ENCODE measurements at regions not wholly inside any gene's neighbourhood (a gene's known extent, or its start where the extent isn't known, plus 50 kb on each side); places are given as distances from the start of the nearest gene placed in this dataset.
"Not testable (repeated sequence)": the region's sequence is repeated elsewhere in the genome, so short reads cannot be mapped to it uniquely, and the experiment has no call there.

GRCh38 chr17:6373599-6373998 lies 61.3 kb downstream of the AIPL1 start:
- peak overlapping the region in 1 of 2 donors; percentile 71 for H3K4me3 Mint-ChIP-seq

DNA sequence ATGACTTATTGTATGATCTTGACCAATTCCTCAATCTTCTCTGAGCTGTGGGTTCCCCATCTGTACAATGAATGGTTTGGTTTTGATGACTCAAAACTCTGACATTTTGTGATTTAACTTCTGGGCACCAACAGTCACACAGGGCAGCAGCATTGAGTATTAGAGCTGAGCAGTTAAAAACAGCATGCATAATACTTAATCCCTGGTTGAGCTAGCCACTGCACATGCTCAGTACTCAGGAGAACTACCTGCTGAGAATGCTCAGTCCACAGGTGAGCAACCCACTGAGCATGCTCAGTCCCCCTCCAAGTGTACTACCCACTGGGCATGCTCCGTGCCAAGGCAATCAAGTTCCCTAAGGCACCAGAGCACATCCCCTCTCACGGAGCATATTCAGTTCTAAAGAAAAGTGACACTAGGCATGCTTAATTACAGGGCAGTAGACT lies 68.7 kb downstream of the AIPL1 start:
- Mint-ChIP-seq H3K27me3 (peaks cover 82% of the 10 kb centered on the region), H3K9me3 (no peaks in the 10 kb centered on the region), H3K4me3 (no peak overlapping the region), H3K4me1 (peaks cover 18% of the 10 kb centered on the region), H3K27ac (no peak overlapping the region)
- DNase-seq (no peak), ATAC-seq (peak; percentile 48)

More at GRCh38 chr17:6373599-6373998, 61.3 kb downstream of the AIPL1 start:
- not testable (repeated sequence) for ATAC-seq, H3K27ac Mint-ChIP-seq, DNase-seq
- peaks cover 8 to 15% of the 10 kb centered on the region in 2 donors for H3K9me3 Mint-ChIP-seq
- H3K27me3 Mint-ChIP-seq = peaks cover 49% of the 10 kb centered on the region
- H3K4me1 Mint-ChIP-seq = peaks cover 29% of the 10 kb centered on the region

DNA sequence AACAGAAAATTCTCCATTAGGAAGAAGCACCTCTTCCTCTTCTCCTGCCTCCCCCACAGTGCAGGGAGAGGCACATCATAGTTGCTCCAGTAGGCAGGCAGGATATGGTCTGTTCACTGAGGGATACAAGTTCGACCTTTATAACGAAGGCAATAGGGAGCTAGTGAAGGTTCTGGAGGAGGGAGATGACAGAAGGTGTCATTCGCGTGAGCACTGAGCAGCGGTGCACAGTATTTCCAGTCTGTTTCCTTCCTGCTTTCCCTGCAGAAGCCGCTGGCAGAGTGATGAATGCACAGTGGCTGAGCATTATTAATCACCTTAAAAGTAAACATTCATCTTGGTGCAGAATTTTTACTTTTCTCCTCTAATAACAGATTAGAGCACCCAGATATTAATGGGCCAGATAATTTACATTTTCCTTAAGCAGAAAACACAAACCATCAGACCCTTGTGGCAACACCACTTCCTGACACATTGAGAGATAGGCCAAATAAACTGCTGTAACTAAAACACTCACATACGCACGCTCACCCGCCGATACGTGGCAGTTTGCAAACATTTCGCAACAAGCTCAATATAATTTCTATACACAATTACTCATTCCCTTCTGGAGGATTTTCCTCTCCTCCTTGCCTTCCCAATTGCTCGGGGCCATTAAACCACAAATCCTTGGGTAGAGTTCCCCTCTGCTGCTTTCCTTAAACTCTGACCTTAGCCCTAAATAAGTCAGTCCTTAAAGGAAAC lies 69.5 kb downstream of the AIPL1 start:
- H3K27ac Mint-ChIP-seq = peak overlapping the region in 1 of 2 donors; percentile 65
- H3K4me1 Mint-ChIP-seq = peaks cover 18% of the 10 kb centered on the region
- DNase-seq (no peak), ATAC-seq (no peak)
- H3K4me3 Mint-ChIP-seq = no peak overlapping the region
- no peaks in the 10 kb centered on the region for H3K9me3 Mint-ChIP-seq
- H3K27me3 Mint-ChIP-seq = peaks cover 81% of the 10 kb centered on the region

DNA sequence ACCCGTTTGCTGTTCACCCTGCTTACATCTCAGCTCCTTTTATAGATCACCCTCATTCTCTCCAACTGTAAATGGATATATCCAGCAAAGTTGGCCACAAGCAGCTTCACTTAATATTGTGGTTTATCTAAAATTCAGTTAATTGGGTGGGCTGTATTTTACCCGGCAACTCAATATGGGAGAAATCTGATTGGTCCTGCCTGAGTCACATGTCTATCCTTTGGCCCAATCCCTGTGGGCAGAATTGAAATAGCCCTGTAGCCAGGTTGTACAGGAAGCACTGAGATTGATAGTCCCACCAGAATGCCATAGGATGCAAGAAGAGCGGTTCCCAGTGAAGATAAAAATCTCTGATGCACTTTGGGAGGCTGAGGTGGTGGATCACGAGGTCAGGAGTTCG lies 73.2 kb downstream of the AIPL1 start:
- H3K4me1 Mint-ChIP-seq = peaks cover 17% of the 10 kb centered on the region
- ATAC-seq (no peak), DNase-seq (no peak)
- no peak overlapping the region for H3K4me3 Mint-ChIP-seq
- no peaks in the 10 kb centered on the region for H3K9me3 Mint-ChIP-seq
- H3K27me3 Mint-ChIP-seq = peaks cover 78% of the 10 kb centered on the region
- no peak overlapping the region for H3K27ac Mint-ChIP-seq

- ATAC-seq (no peak), DNase-seq (no peak)
- H3K9me3 Mint-ChIP-seq = no peaks in the 10 kb centered on the region
- H3K4me3 Mint-ChIP-seq = no peak overlapping the region
- no peak overlapping the region for H3K27ac Mint-ChIP-seq
- H3K4me1 Mint-ChIP-seq = no peaks in the 10 kb centered on the region
- peaks cover 70% of the 10 kb centered on the region for H3K27me3 Mint-ChIP-seq
Measured at GRCh38 chr17:6358131-6358530, 76.8 kb downstream of the AIPL1 start.

DNA sequence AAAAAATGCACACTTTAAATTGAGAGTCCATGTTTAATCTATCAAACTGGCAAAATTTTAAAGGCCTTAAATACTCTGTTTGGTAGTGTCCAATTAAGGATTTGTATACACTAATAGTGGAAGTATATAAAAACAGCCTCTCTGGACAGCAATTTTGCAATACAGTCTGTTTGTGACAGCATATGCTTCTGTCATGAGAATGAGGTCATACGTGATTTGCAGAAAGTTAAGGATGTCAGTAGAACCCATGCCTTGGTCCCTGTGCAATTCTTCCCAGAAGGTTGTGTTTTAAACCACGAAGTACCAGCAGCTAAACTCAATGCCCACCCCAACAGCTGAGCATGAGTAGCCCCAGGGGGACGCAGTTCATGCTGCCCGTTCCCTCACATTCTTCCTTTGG lies 78.4 kb downstream of the AIPL1 start:
- Mint-ChIP-seq H3K4me3 (no peak overlapping the region), H3K4me1 (no peaks in the 10 kb centered on the region), H3K27me3 (peaks cover 72% of the 10 kb centered on the region), H3K9me3 (no peaks in the 10 kb centered on the region), H3K27ac (no peak overlapping the region)
- DNase-seq (no peak), ATAC-seq (no peak)

- ATAC-seq = no peak
Measured at GRCh38 chr17:6355196-6355595, 79.7 kb downstream of the AIPL1 start.

DNA sequence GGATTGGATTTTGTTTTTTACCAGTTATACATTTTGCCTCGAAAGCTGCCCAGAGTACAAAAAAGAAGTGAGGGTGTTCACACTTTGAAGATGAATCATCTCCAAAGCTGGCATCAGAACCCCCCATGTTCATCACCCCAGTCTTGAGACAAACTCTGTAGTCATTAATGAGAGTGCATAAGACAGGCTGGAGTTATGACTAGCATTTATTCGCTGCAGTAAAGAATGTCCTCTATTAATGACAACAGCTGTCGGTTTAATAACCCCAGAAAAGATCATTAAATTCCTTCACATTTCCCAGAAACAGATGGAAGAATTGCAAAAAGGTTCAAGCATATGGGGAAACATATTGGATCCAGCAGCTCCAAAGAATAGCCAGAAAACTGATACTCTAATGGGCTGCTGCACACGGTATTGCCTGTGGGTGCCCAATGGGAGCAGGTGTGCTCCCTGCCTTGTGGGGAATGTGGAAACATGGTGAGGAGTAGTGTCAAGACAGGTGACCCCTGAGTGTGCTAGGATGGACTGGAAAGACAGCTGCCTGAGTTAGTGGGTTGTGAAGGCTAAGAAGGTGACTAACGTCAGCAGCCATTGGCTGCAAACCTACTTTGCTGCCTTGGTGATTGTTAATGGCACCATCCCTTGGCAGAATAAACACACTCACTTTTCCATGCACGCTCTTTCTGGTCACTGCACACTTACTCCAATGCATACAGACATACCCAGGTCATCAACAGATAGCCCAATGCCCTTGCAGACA lies 81.9 kb downstream of the AIPL1 start:
- ATAC-seq (no peak), DNase-seq (no peak)
- H3K27ac Mint-ChIP-seq = no peak overlapping the region
- H3K27me3 Mint-ChIP-seq = peaks cover 68% of the 10 kb centered on the region
- no peaks in the 10 kb centered on the region for H3K9me3 Mint-ChIP-seq
- H3K4me1 Mint-ChIP-seq = no peaks in the 10 kb centered on the region
- H3K4me3 Mint-ChIP-seq = no peak overlapping the region

More at GRCh38 chr17:6355196-6355595, 79.7 kb downstream of the AIPL1 start:
- DNase-seq = no peak
- H3K4me1 Mint-ChIP-seq = no peaks in the 10 kb centered on the region
- H3K4me3 Mint-ChIP-seq = no peak overlapping the region
- H3K27ac Mint-ChIP-seq = no peak overlapping the region
- peaks cover 69% of the 10 kb centered on the region for H3K27me3 Mint-ChIP-seq
- no peaks in the 10 kb centered on the region for H3K9me3 Mint-ChIP-seq

DNA sequence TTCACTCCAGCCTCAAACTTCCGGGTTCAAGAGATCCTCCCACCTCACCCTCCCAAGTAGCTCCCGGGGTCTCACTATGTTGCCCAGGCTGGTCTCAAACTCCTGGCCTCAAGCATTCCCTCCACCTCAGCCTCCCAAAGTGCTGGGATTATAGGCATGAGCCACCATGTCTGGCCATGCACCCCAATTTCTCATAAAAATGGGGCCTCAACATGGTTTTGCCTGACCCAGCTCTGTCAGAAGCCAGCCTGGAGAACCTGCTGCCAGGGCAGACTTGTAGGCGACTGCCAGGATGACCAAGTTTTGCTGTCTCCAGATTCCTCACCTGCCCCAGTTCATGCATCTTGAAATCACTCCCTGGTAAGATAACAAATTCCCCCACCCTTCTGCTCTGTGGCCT lies 82.9 kb downstream of the AIPL1 start:
- no peaks in the 10 kb centered on the region for H3K9me3 Mint-ChIP-seq
- H3K27ac Mint-ChIP-seq = no peak overlapping the region
- H3K4me1 Mint-ChIP-seq = no peaks in the 10 kb centered on the region
- H3K4me3 Mint-ChIP-seq = no peak overlapping the region
- ATAC-seq (no peak), DNase-seq (no peak)
- peaks cover 74% of the 10 kb centered on the region for H3K27me3 Mint-ChIP-seq

DNA sequence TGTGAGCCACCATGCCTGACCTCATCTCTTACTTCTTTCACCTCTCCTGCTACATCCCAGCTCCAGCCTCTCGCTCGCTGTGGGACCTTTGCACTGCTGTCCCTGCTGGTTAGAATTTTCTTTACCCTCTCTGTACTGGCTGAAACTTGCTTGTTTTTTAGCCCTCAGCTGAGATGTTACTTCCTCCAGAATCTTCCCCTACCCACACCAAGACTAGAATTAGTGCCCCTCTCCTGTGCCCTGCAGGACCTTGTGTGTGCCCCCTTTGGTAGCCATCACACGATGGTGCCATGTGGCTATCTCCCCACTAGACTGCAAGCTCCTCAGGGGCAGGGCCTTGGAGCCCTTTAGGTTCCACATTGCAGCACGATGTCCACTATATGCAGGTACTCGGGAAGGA lies 84.1 kb downstream of the AIPL1 start:
- peaks cover 66% of the 10 kb centered on the region for H3K27me3 Mint-ChIP-seq

GRCh38 chr17:6348891-6349290 lies 86.0 kb downstream of the AIPL1 start:
- Mint-ChIP-seq H3K4me1 (no peaks in the 10 kb centered on the region), H3K9me3 (no peaks in the 10 kb centered on the region), H3K27ac (no peak overlapping the region), H3K4me3 (no peak overlapping the region), H3K27me3 (peaks cover 71% of the 10 kb centered on the region)
- DNase-seq = no peak
- ATAC-seq = no peak

More for the DNA sequence above, 84.1 kb downstream of the AIPL1 start:
- Mint-ChIP-seq H3K4me1 (no peaks in the 10 kb centered on the region), H3K9me3 (no peaks in the 10 kb centered on the region), H3K27ac (no peak overlapping the region), H3K4me3 (no peak overlapping the region)
- no peak for DNase-seq
- no peak for ATAC-seq

- Mint-ChIP-seq H3K4me1 (no peaks in the 10 kb centered on the region), H3K27ac (peak overlapping the region in 1 of 2 donors; percentile 2)
- no peak for ATAC-seq
Measured at GRCh38 chr17:6347776-6348175, 87.1 kb downstream of the AIPL1 start.

GRCh38 chr17:6346986-6347385 lies 87.9 kb downstream of the AIPL1 start:
- Mint-ChIP-seq H3K27ac (no peak overlapping the region), H3K27me3 (peaks cover 58% of the 10 kb centered on the region), H3K4me3 (no peak overlapping the region), H3K4me1 (no peaks in the 10 kb centered on the region), H3K9me3 (no peaks in the 10 kb centered on the region)
- no peak for ATAC-seq
- no peak for DNase-seq

More at GRCh38 chr17:6347776-6348175, 87.1 kb downstream of the AIPL1 start:
- no peak overlapping the region for H3K4me3 Mint-ChIP-seq
- DNase-seq = no peak
- H3K9me3 Mint-ChIP-seq = no peaks in the 10 kb centered on the region
- H3K27me3 Mint-ChIP-seq = peaks cover 65% of the 10 kb centered on the region

GRCh38 chr17:6346156-6346786 lies 88.7 kb downstream of the AIPL1 start:
- H3K4me1 Mint-ChIP-seq = no peaks in the 10 kb centered on the region
- H3K4me3 Mint-ChIP-seq = no peak overlapping the region
- no peaks in the 10 kb centered on the region for H3K9me3 Mint-ChIP-seq
- H3K27me3 Mint-ChIP-seq = peaks cover 53% of the 10 kb centered on the region
- ATAC-seq = no peak
- DNase-seq = no peak
- H3K27ac Mint-ChIP-seq = no peak overlapping the region

DNA sequence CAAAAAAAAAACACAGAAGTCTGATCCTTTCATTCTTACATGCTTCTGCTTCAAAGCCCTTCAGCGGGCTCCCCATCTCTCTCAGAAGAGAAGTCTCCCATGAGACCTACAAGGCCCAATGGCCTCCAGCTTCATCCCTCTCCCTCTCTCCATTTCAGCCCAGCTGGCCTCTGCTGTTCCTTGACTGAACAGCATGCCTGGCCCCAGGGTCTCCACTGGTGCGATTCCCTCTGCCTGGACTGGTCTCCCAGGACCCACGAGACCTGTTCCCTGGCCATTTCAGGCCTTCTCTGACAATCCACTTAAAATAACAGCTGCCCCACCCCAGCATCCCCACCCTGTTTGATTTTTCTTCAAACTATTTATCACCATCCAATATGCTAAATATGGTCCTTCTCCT lies 91.2 kb downstream of the AIPL1 start:
- no peaks in the 10 kb centered on the region for H3K4me1 Mint-ChIP-seq
- no peak overlapping the region for H3K27ac Mint-ChIP-seq
- H3K27me3 Mint-ChIP-seq = peaks cover 37% of the 10 kb centered on the region
- ATAC-seq (no peak), DNase-seq (no peak)
- no peak overlapping the region for H3K4me3 Mint-ChIP-seq
- H3K9me3 Mint-ChIP-seq = no peaks in the 10 kb centered on the region

DNA sequence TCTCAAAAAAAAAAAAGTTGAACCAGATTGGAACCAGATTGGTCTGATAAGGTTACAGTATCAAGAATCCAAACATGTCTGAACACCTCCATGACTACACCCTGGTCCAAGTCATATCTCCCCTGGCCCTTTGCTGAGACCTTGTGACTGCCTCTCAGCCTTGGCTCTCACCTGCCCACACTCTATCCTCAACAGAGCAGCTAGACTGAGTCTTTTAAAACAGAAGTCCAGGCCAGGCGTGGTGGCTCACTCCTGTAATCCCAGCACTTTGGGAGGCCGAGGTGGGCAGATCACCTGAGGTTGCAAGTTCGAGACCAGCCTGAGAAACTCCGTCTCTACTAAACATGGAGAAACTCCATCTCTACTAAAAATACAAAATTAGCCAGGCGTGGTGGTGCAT lies 91.7 kb downstream of the AIPL1 start:
- no peaks in the 10 kb centered on the region for H3K9me3 Mint-ChIP-seq
- H3K27me3 Mint-ChIP-seq = peaks cover 33% of the 10 kb centered on the region
- no peaks in the 10 kb centered on the region for H3K4me1 Mint-ChIP-seq
- no peak for DNase-seq
- H3K4me3 Mint-ChIP-seq = no peak overlapping the region
- H3K27ac Mint-ChIP-seq = peak overlapping the region in 1 of 2 donors; percentile 51
- no peak for ATAC-seq
